ENCODE measurements at regions not wholly inside any gene's neighbourhood (a gene's known extent, or its start where the extent isn't known, plus 50 kb on each side); places are given as distances from the start of the nearest gene placed in this dataset.

DNA sequence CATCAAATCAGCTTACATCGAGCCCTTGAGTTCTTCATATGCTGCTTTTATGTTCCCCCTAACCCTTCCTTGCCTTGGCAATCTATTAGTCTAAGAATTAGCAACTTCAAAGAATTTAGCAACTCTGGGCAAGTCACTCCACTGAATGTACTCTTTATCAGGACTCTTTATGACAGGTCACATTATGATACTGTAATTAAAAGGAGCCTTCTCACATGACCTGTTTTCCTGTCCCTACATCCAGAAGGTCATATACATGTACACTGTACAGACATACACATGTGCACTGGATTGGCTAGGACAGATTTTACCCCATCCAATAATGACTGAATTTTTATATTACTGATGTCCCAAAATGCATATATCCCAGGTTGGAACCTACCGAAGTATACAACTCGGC lies 463.1 kb downstream of the SHQ1 start:
- DNase-seq: no peak

DNA sequence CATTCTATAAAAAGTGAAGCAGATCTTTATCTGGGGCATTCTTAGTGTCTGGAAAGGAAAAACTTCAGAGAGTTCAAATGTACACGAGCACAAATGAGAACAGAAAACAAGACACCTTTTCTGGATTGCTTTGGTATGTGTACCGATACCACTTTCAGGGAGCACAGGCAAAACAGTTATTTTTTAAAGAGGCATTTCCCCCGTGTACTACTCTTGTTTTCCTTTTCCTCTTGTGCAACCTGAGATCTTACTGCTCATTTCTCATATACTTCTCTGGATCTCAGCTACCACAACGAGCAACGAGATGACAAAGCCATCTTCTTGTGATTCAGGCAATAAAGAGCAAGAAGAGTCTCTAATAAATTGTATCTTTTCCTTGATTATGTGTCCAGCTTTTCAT lies 463.6 kb downstream of the SHQ1 start:
- DNase-seq: no peak

DNA sequence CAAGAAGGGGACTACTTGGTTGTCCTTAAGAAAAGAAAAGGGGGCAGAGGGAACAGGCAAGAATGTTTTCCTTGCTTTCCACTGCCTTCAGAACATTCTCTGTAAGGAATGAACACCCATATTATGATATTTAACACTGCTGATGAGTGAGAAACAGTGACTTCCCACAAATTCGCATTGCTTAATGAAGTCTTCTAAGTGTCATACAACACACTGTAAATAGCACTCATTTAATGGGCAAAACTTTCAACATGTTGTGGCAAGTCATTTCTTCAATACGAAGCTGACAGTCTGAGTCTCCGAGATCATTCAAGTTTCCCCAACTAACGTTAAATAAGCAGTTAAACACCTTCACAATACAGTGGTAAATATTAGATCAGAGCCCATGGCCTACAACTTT lies 464.4 kb downstream of the SHQ1 start:
- DNase-seq: no peak

DNA sequence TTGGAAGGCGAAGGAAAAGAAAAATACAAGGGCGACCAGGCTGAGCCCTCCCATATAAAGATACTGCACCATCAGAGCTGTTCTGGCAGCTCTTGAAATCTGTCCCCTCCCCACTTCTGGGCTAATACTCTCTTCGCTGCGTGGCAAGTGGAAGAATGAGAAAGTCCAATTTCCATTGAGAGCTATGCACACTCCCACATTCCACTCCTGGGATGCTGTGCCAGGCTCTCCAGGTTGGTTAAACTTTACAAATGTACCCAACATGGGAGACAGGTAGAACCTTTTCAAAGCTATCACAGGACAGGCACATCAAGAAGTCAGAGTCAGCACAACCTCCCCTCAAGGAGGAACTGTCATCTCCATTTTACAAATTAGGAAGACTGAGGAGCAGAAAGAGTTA lies 465.0 kb downstream of the SHQ1 start:
- no peak for DNase-seq

DNA sequence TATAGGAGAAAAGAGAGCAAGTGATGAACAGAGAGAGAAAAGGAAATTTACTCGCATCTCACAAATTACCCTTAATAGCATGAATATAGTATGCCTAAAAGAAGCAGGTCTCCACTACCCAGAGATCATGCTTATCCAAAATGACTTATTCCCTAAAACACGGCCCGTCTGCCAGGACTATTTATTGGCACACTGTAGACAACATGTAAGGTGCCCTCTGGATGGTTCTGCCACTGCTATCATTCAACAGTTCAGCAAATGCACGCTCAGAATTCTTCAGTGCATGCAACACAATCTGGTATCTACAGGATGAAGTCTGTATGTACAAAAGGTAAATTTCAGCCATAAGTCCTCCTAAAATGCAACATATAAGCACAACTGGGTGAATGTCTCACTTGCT lies 465.8 kb downstream of the SHQ1 start:
- DNase-seq: no peak

DNA sequence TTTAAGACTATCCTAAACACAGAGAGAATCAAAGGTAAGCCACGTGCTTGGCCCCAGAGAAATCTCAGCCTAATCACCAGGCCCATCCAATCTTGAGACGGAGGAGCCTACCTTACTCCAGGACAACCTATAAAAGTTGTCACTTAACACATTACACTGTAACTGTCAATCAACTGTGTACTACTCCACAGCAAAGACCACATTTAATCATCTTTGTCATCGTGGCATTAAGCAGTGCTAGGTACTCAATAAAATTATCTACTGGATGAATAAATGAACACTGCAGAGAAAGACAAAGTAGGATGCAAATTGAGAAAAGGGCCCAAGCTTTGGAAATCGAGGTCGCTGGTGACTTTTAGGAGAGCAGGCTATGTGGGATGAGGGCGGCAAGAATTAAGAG lies 466.7 kb downstream of the SHQ1 start:
- DNase-seq: no peak

DNA sequence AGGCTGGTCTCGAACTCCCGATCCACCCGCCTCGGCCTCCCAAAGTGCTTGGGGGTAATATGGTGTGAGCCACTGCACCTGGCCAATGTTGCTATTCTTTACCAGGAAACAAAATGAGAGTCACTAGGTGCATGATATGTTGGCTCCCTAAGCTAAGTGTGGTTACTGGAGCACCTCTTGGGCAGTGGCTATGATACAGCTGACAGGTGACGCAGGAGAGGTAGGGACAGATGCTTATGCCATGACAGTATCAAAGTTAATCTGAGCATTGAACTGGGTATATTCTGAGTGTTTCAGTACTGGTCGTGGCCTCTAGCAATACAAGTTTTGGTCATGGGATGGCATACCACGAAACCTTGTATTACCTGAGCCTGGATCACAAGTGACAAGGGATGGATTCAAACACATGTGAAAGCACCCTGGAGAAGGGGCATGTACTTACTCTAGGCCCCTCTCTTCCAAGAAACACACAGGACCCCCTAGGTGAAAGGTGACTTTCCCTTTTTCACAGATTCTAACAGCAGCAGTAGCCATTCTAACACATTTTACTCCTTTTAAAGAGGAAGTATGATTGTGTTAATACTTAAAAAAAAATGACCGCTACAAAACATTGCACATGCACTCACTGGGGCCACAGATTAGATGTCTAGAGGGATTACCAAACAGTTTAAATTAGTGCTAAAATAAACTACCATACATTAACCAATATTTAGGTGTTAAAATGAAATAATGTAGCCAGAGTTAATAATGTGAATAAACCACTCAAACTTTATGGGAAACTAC lies 467.3 kb downstream of the SHQ1 start:
- no peak for DNase-seq

DNA sequence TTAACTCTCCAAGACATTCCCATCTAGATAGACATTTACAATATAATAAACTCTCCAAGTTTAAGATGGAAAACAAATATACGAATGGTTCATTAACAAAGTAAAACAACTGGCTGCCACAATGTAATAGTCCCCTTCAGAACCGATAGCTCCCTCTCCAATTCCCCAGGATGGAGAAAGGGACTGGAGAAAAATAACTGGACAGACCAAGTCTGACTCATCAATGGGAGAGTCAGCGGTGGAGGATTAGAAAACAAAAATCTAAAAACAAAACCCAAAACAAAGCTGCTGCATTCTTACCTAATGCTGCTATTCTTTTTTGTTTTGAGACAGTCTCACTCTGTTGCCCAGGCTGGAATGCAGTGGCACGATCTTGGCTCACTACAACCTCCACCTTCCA lies 468.1 kb downstream of the SHQ1 start:
- no peak for DNase-seq

DNA sequence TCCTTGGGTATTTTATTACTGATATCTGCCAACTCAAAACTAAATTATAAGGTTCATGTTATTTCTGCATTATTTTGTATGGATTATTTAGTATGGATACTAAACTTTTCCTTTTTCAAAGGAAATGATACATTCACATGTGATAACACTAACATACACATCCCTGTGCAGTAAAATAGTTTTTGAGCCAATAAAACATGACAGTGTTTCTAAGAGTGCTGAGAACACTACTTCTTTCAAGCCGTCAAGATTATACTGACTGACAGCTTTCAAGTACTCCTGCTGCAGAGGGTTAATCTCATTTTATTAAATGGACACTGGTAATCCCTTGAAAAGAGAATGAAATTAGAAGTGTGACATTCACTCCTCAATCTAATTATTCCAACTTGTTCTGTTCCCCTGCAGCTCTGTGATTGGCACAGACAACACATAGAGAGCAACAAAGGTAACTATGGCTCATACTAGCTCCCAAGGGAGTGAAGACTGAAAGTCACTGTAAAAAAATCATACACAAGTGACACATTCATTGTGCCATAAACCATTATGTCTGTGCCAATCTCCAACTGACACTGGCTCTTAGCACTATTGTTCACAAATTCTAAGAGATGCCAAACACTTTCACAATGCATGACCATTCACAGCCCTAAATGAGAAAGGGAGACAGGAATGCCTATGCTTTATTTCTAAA lies 468.6 kb downstream of the SHQ1 start:
- DNase-seq: no peak

DNA sequence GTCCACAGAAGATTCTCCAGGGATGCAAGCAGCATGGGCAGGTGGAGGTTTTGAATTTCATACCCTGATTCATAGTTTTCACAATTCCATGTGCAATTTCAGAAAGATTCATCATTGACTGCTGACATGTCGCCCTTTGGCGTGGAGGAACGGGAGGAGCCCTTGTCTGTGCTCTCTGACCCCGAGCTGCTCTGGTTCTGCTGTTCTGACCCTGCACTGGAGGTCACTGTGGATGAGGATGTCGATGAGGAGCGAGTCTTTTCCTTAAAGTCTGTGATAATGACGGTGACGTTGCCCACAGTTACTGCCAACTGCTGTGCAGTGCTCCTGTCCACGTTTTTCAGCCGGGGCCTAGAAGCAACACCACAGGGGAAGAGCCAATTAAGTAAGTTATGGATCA lies 470.0 kb downstream of the SHQ1 start:
- DNase-seq: no peak

DNA sequence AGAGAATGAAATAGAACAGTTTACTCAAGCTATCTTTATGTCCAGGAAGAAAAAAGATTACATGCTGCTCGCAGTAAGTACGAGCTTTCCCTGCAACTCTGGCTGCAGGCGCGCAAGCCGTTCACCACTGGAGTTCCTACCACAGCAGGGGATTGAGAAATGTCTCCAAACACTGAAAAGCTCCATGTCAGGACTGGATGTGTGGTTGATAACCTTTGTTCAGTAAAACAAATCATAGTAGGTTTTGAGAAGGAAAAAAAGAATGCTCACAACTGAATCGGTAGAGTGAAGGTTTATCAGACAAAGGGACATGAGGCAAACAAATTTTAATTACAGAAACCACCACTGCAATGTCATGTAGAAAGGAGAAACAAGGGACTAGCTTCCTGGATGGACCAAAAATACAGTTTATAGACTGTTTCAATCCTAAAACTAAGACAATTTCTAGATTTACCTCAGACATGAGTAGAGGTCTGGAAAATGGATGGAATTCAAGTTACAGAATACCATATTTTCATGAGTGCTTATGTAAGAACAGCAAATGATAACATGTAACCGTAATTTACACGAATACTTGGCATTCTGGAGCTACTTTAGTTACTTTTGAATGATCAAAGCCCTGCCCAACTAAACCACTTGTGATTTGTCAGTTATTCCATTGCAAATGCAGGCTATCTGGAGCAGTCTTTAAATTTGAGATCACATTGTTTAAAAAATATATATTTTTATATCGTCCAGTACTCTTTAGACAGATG lies 471.1 kb downstream of the SHQ1 start:
- DNase-seq: no peak

DNA sequence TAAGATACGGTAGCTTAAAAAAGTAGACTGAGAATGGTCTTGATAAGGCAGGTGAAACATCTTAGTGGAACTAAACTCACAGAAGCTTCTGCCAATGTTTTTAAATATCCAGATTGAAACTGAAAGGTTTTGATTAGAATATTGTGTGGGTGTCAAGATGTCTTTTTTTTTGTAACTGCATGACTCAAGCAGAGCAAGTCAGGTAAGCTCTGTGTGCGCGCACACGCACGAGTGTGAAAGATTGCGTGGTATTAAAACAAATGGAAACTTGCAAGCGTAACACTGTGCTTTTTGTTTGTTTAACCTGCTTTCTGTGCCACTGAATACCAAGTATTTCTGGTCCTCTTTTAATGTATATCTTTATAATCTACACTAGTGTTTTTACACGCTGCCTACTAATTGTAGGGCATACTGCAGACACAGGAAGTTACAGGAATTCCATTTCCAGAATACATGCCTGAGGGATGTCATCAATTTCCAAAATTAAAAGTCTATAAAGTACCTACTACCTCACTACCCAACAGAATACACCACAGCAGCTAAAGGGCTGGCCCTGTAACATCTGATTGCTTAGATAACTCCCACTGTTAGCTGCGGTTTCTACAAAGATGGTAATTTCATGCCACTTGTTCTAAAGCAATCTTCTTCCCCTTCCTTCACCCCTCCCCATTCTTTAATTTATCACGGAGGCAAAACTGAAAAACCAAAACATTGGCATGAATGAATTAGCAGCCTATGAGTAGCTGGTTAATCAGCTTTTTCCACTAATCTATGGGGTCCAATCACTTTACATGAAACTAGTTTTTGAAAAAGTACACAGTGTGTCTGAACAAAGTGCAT lies 472.8 kb downstream of the SHQ1 start:
- DNase-seq: no peak

DNA sequence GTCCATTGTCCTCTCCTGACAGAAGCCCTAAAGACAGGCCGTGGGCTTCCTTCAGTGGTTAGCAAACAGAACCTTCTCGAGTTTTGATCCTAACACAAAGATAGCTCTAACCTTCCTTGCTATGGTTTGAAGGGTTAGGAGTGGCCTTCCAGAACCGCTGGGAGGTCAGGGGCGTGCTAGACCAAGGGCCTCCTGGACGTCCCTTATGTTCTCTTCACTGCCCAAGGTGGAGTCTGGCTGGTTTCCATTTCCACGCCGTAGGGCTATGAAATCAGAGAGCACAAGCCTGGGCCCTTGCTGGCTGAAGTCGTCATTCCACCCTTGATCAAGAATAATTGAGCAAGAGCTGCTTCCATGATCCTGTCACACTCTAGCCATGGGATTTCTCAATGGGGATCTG lies 475.1 kb downstream of the SHQ1 start:
- DNase-seq: no peak

DNA sequence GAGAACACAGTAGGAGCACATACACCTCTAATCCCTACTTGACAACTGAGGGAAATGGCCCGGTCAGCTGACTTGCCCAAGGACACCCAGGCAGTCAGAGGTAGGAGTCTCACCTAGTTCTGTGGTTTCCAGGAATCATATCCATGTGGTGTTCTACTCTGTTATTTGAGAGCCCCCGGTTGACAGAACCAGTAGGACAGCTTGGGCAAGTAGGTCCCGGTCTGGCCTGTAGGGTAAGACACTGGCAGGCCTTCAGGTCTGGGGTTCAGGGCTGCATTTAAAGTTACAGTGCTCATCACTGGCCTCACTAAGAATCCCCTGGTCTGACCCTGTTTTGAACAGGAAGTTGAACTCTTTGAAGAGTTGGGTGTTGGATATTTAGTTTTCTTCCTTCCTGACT lies 476.1 kb downstream of the SHQ1 start:
- DNase-seq: no peak

DNA sequence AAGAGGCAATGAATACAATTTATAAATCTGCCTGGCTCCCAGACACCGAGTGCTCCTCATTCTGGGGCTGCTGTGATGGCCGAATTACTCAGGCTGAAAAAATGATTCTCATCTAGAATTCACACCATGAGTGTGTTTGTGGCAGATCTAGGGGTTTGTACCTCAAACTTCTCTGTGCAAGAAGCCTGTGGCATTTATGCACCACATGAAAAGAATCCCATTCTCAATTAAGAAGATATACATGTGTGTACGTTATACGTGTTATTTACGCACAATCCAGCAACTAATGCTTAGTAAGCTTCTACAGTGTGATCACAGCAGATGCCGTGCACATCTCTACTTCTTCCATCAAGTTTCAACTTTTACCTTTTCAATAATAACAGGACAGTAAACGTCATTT lies 476.8 kb downstream of the SHQ1 start:
- no peak for DNase-seq

DNA sequence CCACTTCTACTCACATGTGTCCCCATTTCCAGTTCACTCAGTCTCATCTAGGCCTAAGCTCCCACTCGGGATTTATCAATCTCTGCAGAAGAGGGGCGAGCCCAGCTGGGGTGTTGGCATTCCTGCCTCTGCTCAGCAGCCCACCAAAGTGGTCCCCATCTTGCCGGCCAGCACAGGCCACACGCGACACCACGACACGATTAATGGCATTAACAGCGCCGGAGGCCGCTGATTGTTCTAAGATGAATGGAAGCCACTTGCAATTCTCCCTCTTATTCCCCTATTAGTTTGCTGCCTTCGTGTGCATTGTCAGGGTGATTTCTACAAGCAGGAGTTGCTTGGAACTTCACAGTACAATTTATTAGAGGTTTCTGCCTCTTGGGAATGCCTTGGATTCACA lies 477.3 kb downstream of the SHQ1 start:
- DNase-seq: no peak

DNA sequence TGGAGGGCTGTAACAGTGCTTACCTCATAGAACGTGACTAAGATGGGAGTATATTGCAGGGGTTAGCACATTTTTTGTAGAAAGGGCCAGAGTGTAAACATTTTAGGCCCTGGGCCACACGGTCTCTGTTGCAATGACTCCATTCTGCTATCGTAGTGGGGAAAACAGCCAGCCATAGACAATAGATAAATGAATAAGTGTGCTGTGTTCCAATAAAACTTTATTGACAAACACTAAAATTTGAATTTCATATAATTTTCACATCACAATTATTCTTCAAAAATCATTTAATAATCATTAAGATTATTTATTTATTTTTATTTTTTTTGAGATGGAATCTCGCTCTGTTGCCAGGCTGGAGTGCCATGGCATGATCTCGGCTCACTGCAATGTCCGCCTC lies 478.6 kb downstream of the SHQ1 start:
- DNase-seq: no peak

DNA sequence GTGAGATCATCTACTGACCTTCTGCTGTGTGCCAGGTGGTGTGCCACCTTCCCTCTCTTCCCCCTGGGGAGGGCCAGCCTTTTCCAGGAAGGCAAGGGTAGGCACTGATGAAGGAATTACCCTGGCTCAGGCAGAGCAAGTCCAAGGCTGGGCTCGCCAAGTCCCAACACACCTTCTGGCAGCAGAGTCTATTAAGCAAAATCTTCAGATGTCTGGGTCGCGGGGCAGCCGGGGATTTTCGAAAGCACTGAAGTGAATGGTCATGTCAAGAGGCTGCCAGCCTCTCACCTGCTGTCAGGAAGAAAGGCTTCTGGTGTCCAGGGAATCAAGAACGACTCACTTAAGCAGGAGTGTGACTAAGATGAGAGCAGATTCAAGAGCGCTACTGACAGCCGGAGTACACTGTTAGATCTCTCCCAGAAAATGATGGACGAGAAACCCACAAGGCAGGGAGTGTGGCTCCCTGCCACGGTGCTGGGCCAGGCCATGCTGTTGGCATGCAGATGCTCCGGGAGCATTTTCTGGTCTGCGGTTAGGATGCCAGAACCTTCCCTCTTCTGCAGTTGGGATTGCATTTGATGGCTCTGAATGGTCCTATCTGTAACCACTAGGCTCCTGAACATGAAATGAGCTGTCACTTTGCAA lies 479.8 kb downstream of the SHQ1 start:
- no peak for DNase-seq

DNA sequence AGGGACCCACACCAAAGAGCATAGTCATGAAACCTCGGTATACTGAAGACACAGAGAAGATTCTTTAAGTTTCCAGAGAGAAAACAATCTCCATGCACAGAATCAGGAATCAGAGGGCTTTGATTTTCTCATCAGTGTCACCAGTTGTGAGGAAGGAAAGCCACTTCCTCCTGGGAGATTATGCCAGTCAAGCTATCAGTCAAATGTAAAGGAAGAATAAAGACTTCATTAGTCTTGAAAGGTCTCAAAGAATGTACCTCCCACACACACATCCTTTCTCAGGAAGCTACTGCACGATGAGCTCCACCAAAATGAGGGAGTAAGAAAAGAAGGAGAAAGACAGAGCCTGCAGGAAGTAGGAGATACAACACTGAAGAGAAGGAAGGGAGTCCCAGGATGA lies 486.3 kb downstream of the SHQ1 start:
- no peak for DNase-seq

DNA sequence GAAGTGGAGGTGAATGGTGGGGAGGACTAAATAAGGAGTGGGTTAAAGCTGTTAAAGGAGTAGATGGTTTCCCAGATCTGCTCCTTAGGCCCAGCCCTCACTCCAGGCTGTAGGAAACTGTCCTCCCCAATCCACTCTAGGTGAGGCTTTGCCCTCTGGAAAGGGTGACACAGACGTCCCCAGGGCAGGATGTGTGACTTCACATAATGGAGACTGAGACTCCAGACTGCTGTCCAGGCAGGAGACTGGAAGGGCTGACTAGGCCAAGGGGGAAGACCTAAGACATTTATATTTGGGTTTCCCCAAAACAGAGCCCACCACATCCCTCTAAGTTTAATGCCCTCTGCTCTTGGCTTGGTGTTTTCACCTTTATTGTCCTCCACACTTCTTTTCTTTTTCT lies 488.5 kb downstream of the SHQ1 start:
- no peak for DNase-seq

DNA sequence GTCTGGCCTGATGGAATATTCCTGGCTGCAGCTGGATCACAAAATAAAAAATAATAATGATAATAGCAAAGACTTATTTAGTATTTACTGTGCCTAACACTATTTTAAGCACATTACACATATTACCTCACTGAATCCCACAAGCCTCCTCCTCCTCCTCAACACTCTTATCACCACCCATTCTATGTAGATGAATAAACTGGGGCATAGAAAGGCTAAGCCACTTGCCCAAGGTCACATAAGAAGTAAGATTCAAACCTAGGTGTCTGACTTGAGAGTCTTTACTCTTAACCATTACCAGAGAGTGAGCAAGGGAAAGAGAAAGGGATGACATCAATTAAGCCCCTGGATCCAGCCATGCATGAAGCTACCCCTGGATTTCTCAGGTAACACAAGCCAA lies 493.1 kb downstream of the SHQ1 start:
- no peak for DNase-seq

DNA sequence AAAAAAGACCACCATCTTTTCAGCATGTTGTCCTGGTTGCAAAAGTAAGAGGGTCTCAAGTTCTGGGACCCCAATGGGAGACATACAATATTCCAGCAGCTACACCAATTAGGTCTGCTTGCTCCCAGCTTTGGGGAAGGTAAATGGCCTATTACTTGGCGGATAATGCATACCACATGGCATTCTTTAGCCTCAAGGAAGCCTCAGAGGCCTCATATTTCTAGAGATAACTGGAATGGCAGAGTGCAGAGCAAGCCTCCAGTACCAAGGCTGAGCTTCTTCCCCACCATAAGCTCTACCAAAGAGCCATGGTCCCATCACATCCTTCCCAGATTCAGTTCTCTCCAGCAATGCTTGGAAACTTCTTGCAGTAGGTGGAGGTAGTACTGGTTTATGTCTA lies 493.8 kb downstream of the SHQ1 start:
- no peak for DNase-seq

Measured in activated CD4-positive, CD25-positive, alpha-beta regulatory T cell (primary cell).